Ureter (tissue), 1 donor: ENCODE measurements at regions not wholly inside any gene's neighbourhood (a gene's known extent, or its start where the extent isn't known, plus 50 kb on each side); places are given as distances from the start of the nearest gene placed in this dataset.

Experiments used
- DNase-seq: peaks from one replicate; pipeline ENCODE4 v3.0.0-alpha.2; 2020; ENCODE audit warnings: low spot score
- donor health status: DM: yes; HTN: yes; CAD: no.

DNA sequence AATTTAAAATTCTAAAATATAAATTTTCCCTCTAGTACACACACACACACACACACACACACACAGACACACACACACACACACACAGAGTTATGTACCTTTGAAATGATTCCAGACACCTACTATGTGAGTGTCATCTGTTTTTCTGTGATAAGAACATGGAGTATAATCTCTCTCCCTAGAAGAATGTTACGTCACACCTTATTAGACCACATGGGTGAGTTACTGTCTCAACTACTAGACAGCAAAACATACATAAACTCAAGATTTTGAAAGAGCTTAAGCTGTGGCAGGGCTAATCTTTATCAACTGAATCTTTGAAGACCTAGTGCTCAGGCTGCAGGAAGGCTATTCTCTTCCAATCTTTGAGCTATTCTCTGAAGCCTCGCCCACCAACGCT is 385.9 kb upstream of the BCHE start:
- no peak for DNase-seq

DNA sequence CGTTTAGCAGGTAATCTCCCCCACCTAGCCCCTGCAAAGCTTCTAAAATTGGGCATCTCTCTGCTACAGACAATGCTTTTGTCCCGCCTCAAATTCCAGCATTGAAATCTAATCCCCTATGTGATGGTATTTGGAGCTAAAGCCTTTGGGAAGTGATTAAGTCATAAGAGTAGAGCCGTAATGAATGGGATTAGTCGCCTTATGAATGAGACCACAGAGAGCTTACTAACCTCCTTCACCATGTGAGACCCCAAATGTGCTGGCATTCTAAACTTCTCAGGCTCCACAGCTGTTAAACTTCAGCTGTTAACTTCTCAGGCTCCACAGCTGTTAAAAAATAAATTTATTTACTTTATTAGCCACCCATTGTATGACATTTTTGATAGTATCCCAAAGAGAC is 374.2 kb upstream of the BCHE start:
- DNase-seq, result no peak

DNA sequence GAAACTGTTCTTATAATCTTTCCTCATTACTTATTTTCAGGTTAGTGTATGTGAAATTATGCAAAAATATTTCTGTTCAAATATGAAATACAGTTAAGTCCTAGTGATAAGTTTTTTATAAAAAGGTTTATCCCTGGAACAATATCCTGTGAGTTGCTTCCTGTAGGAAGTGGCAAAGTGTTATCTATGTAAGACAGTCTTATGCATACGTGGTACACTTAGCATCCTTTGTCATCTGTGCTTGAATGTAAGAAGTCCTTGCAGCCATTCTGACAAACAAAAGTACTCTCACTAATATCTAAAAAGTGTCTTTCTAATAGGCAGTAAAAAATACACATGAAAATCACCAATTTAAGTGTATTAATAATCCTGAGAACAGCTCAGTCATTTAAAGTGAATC is 372.5 kb upstream of the BCHE start:
- DNase-seq, result no peak

DNA sequence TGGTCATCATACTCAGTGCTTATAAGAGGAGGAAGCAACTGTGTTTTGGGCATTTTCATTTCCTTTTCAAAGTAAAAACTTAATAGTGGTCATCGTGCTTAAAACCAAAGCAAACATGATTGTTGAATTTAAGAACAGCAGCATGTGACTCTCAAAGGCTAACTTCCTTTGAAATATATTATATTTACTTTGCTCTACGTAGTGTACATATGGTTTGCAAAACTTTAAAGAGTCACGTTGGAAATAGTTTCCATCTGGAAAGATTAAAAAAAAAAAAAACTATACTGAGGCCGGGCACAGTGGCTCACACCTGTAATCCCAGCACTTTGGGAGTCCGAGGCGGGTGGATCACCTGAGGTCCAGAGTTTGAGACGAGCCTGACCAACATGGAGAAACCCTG is 367.9 kb upstream of the BCHE start:
- no peak for DNase-seq

DNA sequence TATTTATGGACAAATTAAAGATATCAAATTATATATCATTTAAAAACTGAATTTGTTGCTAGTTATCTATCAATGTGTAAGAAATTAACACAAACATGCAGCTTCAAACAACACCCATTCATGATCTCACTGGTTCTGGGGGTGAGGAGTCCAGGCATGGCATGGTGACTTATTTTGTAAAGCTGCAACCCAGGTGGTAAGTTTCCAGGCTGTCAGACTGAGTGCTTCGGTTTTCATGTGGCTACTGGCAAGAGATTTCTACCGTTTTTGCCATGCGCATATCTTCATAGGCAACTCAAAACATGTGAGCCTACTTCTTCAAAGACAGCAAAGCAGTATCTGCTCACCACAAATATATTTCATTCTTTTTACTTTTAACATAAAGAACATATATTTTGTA is 364.3 kb upstream of the BCHE start:
- DNase-seq, result no peak

DNA sequence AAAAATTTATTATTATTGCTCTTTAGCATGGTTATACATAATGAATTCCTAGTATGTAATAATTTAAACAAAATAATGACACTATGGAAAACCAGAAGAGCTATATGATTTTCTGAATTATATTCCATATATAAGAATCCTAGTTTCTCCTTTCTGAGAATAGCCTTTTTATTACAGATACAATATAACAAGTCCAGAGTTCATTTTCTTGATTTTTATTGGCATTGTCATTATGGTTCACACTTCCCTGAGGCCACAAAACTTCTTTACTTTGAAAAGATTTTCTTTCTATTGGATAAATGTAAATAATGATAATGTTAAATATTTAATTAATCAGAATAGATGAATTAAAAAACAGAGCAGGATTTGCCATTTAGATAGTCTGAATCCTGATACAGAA is 362.3 kb upstream of the BCHE start:
- DNase-seq, result no peak

DNA sequence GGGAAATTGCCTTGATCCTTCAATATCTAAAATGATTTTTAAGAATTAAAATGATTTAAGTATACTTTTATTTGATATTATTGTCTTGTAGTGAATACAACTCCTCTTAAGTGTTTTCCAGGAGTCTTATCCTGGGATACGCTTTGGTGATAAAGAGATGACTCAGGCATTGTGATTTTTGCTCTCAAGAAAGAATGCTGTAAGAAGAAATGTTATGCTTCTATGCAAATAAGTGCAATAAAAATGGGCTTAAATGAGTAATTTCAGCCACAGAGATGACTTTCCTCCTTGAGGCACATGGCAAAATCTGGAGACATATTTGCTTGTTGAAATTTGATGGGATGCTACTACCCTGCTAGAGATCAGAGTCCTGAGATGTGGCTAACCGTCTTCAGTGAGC is 358.6 kb upstream of the BCHE start:
- no peak for DNase-seq

DNA sequence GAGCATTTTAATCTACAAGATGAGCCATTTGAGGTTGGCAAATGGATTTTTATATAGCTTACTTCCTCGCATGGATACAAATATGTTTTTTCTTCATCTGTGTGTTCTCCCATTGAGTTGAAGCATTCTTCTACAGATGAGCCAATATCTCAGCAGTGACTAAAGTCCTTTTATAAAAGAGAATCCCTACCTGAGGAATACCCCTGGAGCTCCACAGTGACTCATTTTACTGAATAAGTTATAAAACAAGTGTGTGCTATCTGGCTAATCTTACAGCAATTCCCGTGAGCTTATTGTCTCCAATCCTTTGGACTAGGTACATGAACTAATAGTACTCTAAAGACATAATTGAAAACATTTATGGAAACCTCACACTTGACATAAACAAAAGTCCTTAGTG is 354.2 kb upstream of the BCHE start:
- no peak for DNase-seq

DNA sequence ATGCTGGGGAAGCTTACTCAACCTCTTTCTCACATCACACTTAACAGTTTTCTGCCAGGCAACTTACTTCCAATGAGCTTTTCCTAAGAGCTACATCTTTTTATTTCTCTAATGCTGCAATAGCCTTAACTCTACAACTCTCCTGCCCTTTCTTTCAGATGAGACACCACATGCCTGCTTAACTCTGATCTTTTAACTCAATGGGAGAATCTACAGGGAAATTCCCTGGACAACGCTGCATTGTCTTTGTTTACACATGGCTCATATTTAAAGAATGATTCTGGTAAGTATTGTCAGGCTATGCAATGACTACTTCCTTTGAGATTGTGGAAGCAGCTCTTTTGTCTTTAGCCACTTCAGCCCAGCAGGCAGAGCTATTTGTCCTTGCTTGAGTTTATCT is 353.1 kb upstream of the BCHE start:
- no peak for DNase-seq

DNA sequence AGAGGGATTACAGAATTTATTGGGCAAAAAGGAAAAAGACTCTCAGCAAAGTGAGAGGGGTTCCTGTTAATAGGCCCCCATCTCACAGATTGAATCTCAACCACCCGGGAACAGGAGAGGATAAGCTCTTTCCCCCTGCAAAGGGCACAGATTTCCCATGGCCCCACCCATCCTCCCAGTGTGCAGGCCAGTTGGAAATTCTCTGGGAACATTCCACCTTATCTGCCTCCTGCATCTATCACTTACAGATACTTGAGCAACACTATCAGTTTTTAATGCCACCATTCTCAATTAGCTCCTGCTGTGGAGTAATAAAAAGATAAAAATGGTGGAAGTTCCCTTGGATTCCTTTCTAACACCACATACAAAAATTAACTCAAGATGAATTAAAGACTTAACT is 350.0 kb upstream of the BCHE start:
- DNase-seq, result no peak

DNA sequence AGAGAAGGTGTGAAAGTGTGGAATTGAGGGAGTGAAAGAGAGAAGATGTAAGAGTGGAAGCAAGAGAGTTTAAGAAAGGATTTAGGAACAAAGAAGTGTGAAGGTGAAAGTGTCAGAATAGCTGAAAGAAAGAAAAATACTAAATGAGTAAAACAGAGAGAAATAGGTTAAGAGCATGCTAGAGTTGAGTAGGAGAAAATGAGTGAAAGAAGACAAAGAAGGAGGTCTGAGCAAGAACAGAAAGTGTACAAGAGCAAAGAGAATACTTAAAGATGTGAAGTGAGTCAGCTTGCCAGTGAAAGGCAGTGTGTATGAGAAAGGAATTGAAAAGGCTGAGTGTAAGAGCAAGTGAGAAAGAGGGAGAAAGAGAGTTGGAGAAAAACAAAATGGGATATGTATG is 348.8 kb upstream of the BCHE start:
- no peak for DNase-seq

DNA sequence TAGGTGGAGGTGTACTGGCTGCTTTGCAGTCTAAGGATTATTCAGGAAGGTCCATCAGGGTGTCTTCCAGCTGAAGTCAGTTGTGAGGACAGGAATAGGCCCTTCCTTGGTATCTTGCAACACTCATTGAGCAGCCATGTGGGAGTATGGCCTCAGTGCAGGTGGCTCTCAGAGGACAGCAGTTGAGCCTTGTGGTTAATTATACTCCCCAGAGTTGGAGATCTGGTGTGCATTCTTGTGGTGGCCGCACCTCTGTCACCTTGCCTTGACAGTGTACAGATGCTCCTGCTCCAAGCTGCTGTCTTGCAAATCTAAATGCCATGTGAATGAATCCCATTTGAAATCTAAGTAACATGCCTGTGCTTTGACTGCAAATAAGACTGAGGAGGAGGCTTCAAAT is 339.9 kb upstream of the BCHE start:
- no peak for DNase-seq

DNA sequence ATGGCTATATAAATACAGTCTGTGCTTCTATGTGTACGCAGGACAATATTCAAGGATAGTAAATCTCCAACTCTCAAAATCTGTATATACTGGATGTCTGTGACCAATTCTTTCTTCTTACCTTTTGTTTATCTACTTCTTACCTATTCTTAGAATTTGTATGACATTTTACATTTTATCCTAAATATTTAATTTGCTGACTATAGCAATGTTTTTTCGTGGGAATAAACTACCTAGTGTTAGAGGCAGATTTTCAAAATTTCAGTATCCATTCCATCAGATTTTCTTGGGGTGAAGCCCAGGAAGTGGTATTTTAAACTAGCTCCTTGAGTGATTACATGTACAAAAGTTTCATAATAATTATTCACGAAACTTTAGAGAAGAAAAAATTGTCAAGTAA is 334.5 kb upstream of the BCHE start:
- DNase-seq, result no peak

DNA sequence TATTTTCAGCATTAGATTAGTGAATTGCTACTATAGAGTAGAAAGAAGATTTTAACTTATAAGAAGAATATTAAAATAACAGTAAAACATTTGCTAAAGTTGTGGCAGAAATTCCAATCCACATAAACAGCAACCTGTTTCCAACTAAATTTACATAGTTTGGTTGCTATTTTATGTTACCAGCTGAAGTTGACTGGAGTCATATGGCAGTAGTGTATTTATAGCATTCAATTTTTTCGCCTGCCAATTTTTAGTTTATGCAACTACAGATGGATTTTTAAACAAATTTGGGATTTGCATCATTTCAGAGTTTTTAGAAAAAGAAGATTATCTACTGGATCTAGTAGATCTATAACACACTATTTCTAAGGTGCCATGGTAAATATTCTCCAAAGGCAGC is 332.5 kb upstream of the BCHE start:
- DNase-seq, result no peak

DNA sequence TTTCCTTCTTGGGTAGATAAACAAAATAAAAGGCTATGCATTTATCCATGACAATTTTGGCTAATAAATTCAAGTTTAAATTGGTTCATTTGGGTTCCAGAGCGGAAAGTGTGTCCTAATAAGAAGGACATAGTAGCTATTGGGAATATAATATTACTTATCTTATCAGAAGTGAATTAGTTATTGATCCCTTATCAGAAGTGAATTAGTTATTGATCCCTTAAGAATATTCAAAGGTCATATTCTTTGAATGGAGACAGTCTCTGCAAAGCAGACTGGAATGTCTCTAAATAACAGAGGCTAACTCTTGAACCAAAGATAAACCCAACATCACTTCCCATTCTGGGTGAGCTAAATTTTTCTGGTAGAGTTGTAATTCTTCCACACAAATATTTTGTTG is 290.7 kb upstream of the BCHE start:
- no peak for DNase-seq

DNA sequence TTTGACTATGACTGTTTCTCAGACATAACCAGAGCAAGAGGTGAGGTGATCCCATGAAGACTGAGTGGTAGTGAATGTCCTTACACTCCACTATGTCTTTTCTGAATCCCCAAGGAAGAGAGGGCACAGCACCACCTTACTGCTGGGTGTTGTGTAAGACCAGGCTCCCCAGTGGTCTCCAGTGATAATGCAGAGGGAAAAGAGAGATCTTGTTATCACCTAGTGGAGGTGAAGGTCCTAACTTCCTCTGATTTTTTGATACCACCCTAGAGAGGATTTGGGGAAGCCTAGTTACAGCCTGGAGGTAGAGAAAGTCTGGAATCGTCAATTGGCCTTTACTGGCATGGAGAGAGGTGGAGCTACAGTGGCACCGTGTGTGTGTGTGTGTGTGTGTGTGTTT is 288.0 kb upstream of the BCHE start:
- no peak for DNase-seq

DNA sequence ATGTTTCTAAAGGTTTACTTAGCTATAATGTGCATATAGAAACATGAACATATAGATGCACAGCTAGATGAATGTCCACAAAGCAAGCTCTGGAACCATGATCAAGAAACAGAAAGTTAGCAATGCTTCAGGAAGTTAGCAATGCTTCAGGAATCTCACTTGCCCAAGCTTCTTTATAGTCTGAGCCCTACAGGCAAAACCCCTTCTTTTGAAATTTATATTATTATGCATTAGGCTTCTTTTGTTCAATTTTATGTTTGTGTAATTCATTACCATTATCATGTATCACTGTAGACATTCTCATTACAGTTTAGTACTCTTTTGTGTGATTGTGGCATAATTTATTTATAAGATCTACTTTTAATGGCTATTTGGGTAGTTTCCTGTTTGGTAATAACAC is 286.4 kb upstream of the BCHE start:
- DNase-seq, result no peak

DNA sequence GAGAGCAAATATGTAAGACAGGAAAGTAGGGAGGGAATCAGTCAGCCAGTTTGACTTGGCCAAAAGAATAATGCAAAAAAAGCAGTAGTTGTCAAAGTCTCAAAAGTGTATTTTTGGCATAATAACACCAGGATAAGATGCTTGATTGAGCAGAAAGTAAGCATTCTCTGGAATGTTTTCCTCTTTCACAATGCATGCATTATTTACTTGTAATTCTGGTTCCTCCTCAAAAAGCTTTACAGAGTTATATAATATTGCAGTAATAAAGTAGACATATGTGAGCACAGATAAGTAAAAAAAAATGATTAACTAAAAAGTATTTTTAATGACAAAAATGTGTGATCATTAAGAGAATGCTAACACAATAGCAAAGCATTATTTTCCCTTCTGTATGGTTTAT is 285.9 kb upstream of the BCHE start:
- DNase-seq, result no peak

DNA sequence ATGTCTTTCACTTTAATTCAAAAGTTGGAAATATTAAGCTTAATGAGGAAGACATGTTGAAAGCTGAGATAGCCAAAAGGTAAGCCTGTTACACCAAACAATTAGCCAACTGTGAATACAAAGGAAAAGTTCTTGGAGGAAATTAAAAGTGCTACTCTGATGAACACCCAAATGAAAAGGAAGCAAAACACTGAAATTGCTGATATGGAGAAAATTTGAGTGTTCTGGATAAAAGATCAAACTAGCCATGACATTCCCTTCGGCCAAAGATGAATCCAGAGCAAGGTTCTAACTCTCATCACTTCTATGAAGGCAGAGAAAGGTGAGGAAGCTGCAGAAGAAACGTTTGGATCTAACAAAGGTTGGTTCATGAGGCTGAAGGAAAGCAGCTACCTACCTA is 280.8 kb upstream of the BCHE start:
- no peak for DNase-seq

DNA sequence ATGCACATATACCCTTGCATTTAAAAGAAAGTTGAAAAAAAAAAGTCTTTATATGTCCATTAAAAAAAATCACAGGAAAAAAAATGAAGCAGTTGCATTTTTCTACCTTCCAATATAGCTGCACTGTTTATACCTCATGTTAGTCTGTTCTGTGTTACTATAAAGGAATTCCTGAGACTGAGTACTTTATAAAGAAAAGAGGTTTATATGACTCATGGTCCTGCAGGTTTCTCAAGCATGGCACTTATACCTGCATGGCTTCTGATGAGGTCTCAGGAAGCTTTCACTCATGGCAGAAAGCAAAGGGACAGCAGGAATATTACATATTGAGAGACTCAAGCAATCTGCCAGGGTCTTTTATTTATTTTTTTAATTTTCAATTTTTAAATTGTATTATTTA is 277.2 kb upstream of the BCHE start:
- no peak for DNase-seq

DNA sequence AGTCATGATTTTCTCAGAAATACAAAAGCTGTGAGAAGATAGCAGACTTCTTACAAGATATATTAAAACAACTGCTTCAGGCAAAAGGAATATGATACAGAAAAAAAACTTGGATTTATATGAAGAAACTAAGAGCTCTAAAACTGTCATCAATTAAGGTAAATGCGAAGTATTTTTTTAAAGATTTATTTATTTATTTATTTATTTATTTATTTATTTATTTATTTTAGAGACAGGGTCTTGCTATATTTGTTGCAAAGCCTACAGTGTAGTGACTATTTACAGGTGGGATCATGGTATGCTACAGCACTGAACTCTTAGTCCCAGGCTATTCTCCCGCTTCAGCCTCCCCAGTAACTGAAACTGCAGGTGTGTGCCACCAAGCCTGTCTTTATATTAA is 274.3 kb upstream of the BCHE start:
- no peak for DNase-seq

DNA sequence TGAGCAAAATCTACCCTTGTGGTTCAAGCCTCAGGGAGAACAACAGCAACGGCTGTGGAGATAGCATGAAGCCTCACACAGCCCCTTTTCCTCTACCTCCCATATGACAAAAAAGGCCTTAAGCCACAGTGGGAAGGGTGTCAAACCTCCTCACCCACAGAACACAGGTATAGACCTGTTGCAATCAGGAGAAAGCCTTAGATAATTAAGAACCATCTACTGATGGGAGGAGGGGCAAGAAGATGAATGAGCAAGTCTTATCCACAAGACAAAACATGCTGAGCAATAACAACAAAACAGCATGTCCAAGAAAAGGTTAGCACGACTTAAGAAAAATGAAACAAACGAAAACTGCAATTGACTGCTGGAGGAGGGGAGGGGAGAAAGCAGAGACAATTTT is 272.9 kb upstream of the BCHE start:
- DNase-seq, result no peak

DNA sequence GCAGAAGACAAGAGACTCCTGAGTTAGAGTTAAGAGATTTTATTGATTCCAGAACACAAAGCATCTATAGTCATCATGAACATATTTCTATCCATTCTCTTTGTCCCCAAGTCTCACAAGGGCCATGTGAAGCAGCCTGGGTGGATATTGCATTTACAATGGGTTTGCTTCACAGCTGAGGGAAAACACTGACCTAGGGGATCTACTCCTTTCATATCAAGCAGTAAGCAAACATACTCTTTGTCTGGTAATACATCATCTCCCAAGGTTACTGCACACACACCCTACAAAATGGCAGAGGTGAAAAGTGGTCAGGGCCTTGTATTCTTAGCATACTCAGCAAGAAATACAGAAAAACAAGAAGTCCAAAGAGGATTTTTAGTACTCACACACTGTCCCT is 267.7 kb upstream of the BCHE start:
- no peak for DNase-seq

DNA sequence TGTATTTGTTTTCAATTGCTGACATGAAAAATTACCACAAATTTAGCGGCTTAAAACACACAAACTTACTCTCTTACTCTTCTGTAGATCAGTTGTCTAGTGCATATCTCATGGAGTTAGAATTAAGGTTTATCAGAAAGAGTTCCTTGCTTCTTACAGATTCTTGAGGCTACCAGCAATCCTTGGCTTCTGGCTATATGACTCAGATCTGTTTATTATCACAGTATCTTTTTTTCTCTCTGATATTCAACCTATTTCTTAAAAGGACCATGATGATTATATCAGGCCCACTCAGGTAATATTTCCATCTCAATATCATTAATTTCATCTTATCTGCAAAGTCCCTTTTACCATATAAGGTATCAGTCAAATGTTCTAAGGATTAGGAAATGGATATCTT is 263.5 kb upstream of the BCHE start:
- DNase-seq, result no peak

DNA sequence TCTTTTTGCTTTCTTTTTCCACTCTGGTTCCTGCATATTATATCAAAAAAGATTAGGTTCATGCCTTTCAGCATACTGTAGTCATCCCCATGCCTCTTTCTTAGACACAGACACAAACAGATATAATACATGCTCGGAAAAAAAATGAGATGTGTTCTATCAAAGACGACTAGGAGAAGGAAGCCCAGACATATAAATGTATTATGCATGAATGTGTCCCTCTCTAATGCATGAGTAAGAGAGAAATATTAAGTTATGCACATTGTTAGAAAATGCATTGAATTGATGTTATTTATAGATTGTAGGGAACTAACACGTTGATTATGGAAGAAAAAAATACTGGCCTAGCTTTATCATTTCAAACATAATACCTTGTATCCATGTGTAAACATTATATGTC is 252.4 kb upstream of the BCHE start:
- DNase-seq, result no peak
